ENCODE measurements at regions not wholly inside any gene's neighbourhood (a gene's known extent, or its start where the extent isn't known, plus 50 kb on each side); places are given as distances from the start of the nearest gene placed in this dataset.

GRCh38 chr22:49587987-49588386 is 239.7 kb downstream of the BRD1 start:
- Histone ChIP-seq H3K36me3 (ENCODE audit: control insufficient read depth, insufficient read depth, low read length) (no peaks in the 10 kb centered on the region), H3K27me3 (ENCODE audit: control insufficient read depth, insufficient read depth, low read length) (no peaks in the 10 kb centered on the region), H3K4me1 (ENCODE audit: control insufficient read depth, insufficient read depth, low read length, poor library complexity, severe bottlenecking) (no peaks in the 10 kb centered on the region), H3K9me3 (ENCODE audit: control insufficient read depth in 2 of 2, low read length in 2 of 2) (no peaks in the 10 kb centered on the region), H3K27ac (ENCODE audit: insufficient read depth, low read length, poor library complexity, severe bottlenecking) (no peak overlapping the region), H3K4me3 (ENCODE audit: low read depth, low read length) (no peak overlapping the region)
- Mint-ChIP-seq H3K27ac (no peak overlapping the region), H3K9me3 (no peaks in the 10 kb centered on the region), H3K36me3 (no peaks in the 10 kb centered on the region), H3K4me3 (no peak overlapping the region), H3K27me3 (no peaks in the 10 kb centered on the region), H3K4me1 (peaks cover 0 to 8% (median 4%) of the 10 kb centered on the region in 4 donors)
- no peak for ATAC-seq (ENCODE audit: low read depth in 2 of 2)
- DNase-seq: no peak

- H3K4me3 ChIP-seq (ENCODE audit: low read depth, low read length): no peak overlapping the region
- no peak overlapping the region for H3K27ac ChIP-seq (ENCODE audit: insufficient read depth, low read length, poor library complexity, severe bottlenecking)
- Mint-ChIP-seq H3K27ac (no peak overlapping the region), H3K27me3 (no peaks in the 10 kb centered on the region), H3K4me3 (no peak overlapping the region), H3K9me3 (no peaks in the 10 kb centered on the region), H3K36me3 (no peaks in the 10 kb centered on the region), H3K4me1 (peaks cover 0 to 8% (median 3%) of the 10 kb centered on the region in 4 donors)
- ATAC-seq (ENCODE audit: low read depth in 2 of 2) (no peak), DNase-seq (no peak)
- H3K27me3 ChIP-seq (ENCODE audit: control insufficient read depth, insufficient read depth, low read length): no peaks in the 10 kb centered on the region
- no peaks in the 10 kb centered on the region for H3K4me1 ChIP-seq (ENCODE audit: control insufficient read depth, insufficient read depth, low read length, poor library complexity, severe bottlenecking)
- H3K36me3 ChIP-seq (ENCODE audit: control insufficient read depth, insufficient read depth, low read length): no peaks in the 10 kb centered on the region
- no peaks in the 10 kb centered on the region for H3K9me3 ChIP-seq (ENCODE audit: control insufficient read depth in 2 of 2, low read length in 2 of 2)
Observed at GRCh38 chr22:49587421-49587820, 240.3 kb downstream of the BRD1 start.

- no peak overlapping the region for H3K4me3 ChIP-seq (ENCODE audit: low read depth, low read length)
- no peaks in the 10 kb centered on the region for H3K4me1 ChIP-seq (ENCODE audit: control insufficient read depth, insufficient read depth, low read length, poor library complexity, severe bottlenecking)
- Mint-ChIP-seq H3K4me3 (no peak overlapping the region), H3K4me1 (peaks cover 0 to 3% (median 1%) of the 10 kb centered on the region in 4 donors), H3K9me3 (no peaks in the 10 kb centered on the region), H3K36me3 (no peaks in the 10 kb centered on the region), H3K27me3 (no peaks in the 10 kb centered on the region), H3K27ac (no peak overlapping the region)
- H3K27me3 ChIP-seq (ENCODE audit: control insufficient read depth, insufficient read depth, low read length): no peaks in the 10 kb centered on the region
- ATAC-seq (ENCODE audit: low read depth in 2 of 2) (no peak), DNase-seq (no peak)
- no peak overlapping the region for H3K27ac ChIP-seq (ENCODE audit: insufficient read depth, low read length, poor library complexity, severe bottlenecking)
- no peaks in the 10 kb centered on the region for H3K9me3 ChIP-seq (ENCODE audit: control insufficient read depth in 2 of 2, low read length in 2 of 2)
- H3K36me3 ChIP-seq (ENCODE audit: control insufficient read depth, insufficient read depth, low read length): no peaks in the 10 kb centered on the region
Observed at GRCh38 chr22:49586873-49587272, 240.8 kb downstream of the BRD1 start.

- Mint-ChIP-seq H3K36me3 (no peaks in the 10 kb centered on the region), H3K27ac (no peak overlapping the region), H3K4me1 (peaks cover 0 to 3% (median 1%) of the 10 kb centered on the region in 4 donors), H3K4me3 (no peak overlapping the region), H3K27me3 (no peaks in the 10 kb centered on the region), H3K9me3 (no peaks in the 10 kb centered on the region)
- Histone ChIP-seq H3K9me3 (ENCODE audit: control insufficient read depth in 2 of 2, low read length in 2 of 2) (no peaks in the 10 kb centered on the region), H3K4me1 (ENCODE audit: control insufficient read depth, insufficient read depth, low read length, poor library complexity, severe bottlenecking) (no peaks in the 10 kb centered on the region), H3K27me3 (ENCODE audit: control insufficient read depth, insufficient read depth, low read length) (no peaks in the 10 kb centered on the region), H3K4me3 (ENCODE audit: low read depth, low read length) (no peak overlapping the region), H3K27ac (ENCODE audit: insufficient read depth, low read length, poor library complexity, severe bottlenecking) (no peak overlapping the region), H3K36me3 (ENCODE audit: control insufficient read depth, insufficient read depth, low read length) (no peaks in the 10 kb centered on the region)
- DNase-seq: no peak
- ATAC-seq (ENCODE audit: low read depth in 2 of 2): no peak
Observed at GRCh38 chr22:49586244-49586748, 241.4 kb downstream of the BRD1 start.

- Mint-ChIP-seq H3K27me3 (no peaks in the 10 kb centered on the region), H3K4me3 (no peak overlapping the region), H3K4me1 (peaks cover 0 to 3% (median 1%) of the 10 kb centered on the region in 4 donors), H3K9me3 (no peaks in the 10 kb centered on the region), H3K27ac (no peak overlapping the region), H3K36me3 (no peaks in the 10 kb centered on the region)
- Histone ChIP-seq H3K36me3 (ENCODE audit: control insufficient read depth, insufficient read depth, low read length) (no peaks in the 10 kb centered on the region), H3K4me3 (ENCODE audit: low read depth, low read length) (no peak overlapping the region), H3K27me3 (ENCODE audit: control insufficient read depth, insufficient read depth, low read length) (no peaks in the 10 kb centered on the region), H3K4me1 (ENCODE audit: control insufficient read depth, insufficient read depth, low read length, poor library complexity, severe bottlenecking) (no peaks in the 10 kb centered on the region), H3K27ac (ENCODE audit: insufficient read depth, low read length, poor library complexity, severe bottlenecking) (no peak overlapping the region), H3K9me3 (ENCODE audit: control insufficient read depth in 2 of 2, low read length in 2 of 2) (peaks cover under 1 to 2% of the 10 kb centered on the region in 2 experiments)
- ATAC-seq (ENCODE audit: low read depth in 2 of 2) (no peak), DNase-seq (no peak)
Observed at GRCh38 chr22:49585461-49586243, 242.0 kb downstream of the BRD1 start.

GRCh38 chr22:49583886-49584505 is 243.7 kb downstream of the BRD1 start:
- Histone ChIP-seq H3K27me3 (ENCODE audit: control insufficient read depth, insufficient read depth, low read length) (no peaks in the 10 kb centered on the region), H3K9me3 (ENCODE audit: control insufficient read depth in 2 of 2, low read length in 2 of 2) (peaks cover 10 to 12% of the 10 kb centered on the region in 2 experiments), H3K4me3 (ENCODE audit: low read depth, low read length) (no peak overlapping the region), H3K4me1 (ENCODE audit: control insufficient read depth, insufficient read depth, low read length, poor library complexity, severe bottlenecking) (no peaks in the 10 kb centered on the region), H3K36me3 (ENCODE audit: control insufficient read depth, insufficient read depth, low read length) (no peaks in the 10 kb centered on the region), H3K27ac (ENCODE audit: insufficient read depth, low read length, poor library complexity, severe bottlenecking) (no peak overlapping the region)
- Mint-ChIP-seq H3K27ac (no peak overlapping the region), H3K27me3 (no peaks in the 10 kb centered on the region), H3K4me1 (peaks cover 0 to 2% (median under 1%) of the 10 kb centered on the region in 4 donors), H3K4me3 (no peak overlapping the region), H3K36me3 (no peaks in the 10 kb centered on the region), H3K9me3 (peaks cover 0 to 3% (median 0%) of the 10 kb centered on the region in 7 donors)
- ATAC-seq (ENCODE audit: low read depth in 2 of 2) (no peak), DNase-seq (no peak)

GRCh38 chr22:49583341-49583740 is 244.3 kb downstream of the BRD1 start:
- no peak for ATAC-seq (ENCODE audit: low read depth in 2 of 2)
- no peak overlapping the region for H3K27ac ChIP-seq (ENCODE audit: insufficient read depth, low read length, poor library complexity, severe bottlenecking)

More at GRCh38 chr22:49583341-49583740, 244.3 kb downstream of the BRD1 start:
- Mint-ChIP-seq H3K4me1 (no peaks in the 10 kb centered on the region), H3K27me3 (no peaks in the 10 kb centered on the region), H3K4me3 (no peak overlapping the region), H3K27ac (no peak overlapping the region), H3K36me3 (peaks cover under 1% of the 10 kb centered on the region), H3K9me3 (peaks cover 0 to 5% (median 0%) of the 10 kb centered on the region in 7 donors)
- no peaks in the 10 kb centered on the region for H3K36me3 ChIP-seq (ENCODE audit: control insufficient read depth, insufficient read depth, low read length)
- H3K9me3 ChIP-seq (ENCODE audit: control insufficient read depth in 2 of 2, low read length in 2 of 2): peaks cover 10 to 12% of the 10 kb centered on the region in 2 experiments
- H3K4me3 ChIP-seq (ENCODE audit: low read depth, low read length): no peak overlapping the region
- DNase-seq: no peak
- H3K4me1 ChIP-seq (ENCODE audit: control insufficient read depth, insufficient read depth, low read length, poor library complexity, severe bottlenecking): no peaks in the 10 kb centered on the region
- H3K27me3 ChIP-seq (ENCODE audit: control insufficient read depth, insufficient read depth, low read length): no peaks in the 10 kb centered on the region
